Suppressor macrophage treated with lipopolysaccharide for 1 hour (primary cell): ENCODE measurements at regions not wholly inside any gene's neighbourhood (a gene's known extent, or its start where the extent isn't known, plus 50 kb on each side); places are given as distances from the start of the nearest gene placed in this dataset.
"Not testable (repeated sequence)": the region's sequence is repeated elsewhere in the genome, so short reads cannot be mapped to it uniquely, and the experiment has no call there.

Source experiments
- DNase-seq, 3 donors: peaks; one replicate each; pipeline ENCODE4 v3.0.0-alpha.2; 2020 to 2022

DNA sequence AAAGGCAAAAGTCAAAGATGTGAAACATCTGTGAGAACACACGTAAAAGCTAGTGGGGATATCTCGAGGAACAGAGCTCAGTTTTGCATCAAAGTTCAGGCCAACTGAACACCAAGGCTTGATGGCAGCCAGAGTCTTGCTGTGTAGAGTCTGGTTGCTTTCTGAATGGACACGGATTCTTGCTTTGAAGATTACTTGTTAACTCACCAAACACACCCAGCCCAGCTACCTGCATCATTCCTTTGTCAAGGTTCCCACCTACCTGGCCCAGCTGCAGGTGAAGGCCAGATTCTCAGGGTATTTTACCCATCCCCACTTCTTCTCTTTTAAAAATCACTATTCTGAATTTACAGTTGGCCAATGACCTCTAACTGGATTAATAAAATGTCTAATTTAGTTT lies 174.4 kb upstream of the PHYHIPL start:
- no peak for DNase-seq

DNA sequence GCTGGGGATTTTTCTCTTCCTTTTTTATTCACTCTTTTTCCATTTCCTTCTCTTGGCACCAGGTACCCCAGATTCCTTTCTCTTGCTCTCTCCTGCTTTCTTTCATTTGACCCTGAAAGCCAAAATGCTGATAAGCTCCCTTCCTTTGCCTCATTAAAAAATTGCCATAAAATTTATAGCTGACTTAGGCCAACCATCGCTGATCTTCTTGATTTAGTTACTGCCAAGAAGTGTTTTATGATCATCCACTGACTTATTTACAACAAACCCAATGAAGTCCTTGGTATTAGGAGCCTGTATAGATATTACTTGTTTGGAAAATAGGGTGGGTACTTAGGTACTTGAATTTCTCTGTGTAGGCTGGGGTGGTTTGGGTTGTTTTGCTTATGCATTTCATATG lies 173.2 kb upstream of the PHYHIPL start:
- DNase-seq: no peak

DNA sequence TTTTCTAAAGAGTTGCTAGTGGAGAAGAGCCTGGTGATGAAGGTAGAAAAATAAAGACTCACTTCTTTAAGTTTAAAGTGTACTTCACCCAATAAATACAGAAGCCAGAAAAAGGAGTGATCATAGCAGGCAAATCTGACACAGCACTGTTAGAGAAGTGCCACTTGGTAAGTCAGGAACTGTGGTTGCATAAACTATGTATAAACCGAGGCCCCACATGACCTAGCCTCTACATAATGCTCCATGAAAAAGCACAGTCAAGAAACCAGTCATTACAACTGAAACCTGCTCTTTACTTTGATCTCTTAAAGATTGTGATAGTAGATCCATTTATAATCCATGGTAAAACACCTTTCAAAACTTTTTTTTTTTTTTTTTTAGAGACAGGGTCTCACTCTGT lies 172.1 kb upstream of the PHYHIPL start:
- DNase-seq: no peak

DNA sequence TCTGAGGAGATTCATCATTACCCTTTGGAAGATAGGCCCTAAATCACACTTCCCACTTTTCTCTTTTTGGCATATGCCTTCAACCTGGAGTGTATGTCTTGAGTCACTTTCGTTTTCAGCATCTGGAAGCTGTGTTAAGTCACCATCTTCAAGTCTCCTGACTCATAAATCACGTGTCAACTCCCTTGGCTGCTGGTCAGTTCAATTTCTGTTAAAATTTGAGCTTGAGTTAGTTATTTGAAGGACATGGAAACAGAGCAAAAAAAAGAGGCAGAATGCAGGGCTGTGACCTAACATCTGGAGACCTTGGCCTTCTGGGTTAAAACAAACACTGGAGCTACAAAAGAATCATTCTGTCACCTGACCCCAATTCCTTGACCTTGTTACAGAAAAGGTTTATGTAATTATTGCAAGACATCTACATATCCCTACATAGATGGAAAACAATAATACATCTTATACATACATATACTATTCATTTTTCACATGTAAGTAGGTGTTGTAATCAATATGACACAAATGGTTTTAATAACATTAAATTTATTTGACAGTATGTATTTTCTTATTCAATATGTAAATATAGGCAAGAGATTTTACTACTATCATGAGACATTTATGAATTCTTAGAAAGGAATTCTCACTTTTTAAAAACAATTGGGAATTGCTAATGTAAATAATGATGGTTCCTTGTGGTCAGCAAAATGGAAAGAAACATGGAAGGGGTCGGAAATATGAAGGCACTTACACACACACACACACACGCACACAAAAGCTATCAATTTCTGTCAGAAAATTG lies 169.7 kb upstream of the PHYHIPL start:
- DNase-seq: peak in 2 of 3 donors; percentile 0 to 20

DNA sequence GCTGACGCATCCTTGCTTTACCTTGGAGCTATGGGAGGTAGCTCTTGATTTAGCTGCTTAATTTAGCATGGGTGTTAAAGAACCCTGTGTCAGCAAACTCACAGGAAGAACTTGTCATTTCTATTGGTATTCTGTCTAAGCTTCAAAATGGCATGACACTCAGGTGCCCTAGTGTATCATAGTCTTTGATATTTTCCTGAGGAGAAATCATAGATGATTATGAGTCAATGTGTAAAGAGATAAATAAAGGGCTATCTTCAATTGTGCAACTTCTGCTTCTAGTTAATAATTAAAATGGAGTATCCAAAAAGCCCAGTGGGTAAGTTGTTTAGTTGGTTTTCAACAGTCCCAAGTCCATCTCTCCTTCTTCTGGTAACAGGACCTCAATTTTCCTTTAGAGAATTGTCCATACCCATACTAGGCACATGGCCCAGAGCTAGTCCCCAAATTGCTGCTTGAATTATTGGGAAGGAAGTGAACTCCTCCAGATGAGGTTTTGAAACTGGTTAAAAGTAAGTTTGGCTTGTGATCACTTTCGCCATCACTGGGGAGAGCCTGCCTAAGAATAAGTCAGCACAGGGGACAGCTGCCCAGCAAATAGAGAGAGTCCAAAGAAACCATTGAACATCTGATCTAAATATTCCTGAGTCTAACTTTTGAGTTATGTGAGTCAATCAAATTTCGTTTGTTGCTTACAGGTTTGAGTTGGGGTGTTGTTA lies 169.0 kb upstream of the PHYHIPL start:
- peak in 1 of 3 donors; percentile 0 for DNase-seq

DNA sequence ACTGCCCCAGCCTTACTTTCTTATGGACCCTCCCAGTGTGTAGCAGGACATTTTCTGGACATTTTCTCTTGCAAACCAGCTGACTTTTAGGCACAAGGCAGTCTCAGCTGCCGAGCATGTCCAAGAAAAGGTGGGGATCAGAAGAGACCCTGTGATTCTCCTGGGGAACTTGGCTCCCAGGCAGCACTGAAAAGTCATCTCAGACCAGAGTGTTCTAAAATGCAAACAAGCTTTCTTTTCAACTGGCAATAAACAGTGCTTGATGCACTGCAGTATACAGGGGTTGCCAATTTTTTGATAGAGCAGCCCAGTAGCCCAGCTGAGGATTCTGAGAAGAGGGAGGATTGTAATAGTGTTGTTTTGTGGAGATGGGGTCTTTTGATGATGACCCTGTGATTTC lies 168.0 kb upstream of the PHYHIPL start:
- DNase-seq: no peak

DNA sequence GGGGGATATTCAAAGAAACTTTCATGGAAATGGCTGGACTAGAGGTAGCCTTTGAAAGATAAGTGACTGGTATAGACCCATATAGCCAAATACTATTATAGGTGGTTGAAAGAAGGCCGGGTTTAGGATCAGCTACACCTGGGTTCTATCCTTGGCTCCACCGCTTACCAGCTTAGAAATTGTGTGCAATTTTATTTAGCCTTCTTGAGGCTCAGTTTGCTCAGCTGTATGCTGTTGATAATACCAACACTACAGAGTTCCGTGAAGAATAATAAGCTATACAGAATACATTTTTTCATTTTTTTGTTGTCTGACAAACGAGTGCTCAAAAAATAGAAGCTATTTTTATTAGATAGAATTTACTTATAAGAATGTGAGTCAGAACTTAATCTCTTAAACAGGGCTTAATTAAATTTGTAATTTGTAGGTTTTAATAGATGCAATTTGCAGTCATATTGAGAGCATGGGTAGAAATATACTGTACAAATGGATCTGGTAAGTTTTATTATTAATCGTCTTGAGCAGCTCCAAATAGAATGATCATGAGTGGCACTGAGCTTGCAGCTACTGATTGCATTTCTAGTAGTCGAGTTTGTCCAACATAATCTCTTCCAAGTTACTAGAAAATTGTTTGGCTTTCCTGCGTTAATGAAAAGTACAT lies 164.3 kb upstream of the PHYHIPL start:
- DNase-seq: no peak

DNA sequence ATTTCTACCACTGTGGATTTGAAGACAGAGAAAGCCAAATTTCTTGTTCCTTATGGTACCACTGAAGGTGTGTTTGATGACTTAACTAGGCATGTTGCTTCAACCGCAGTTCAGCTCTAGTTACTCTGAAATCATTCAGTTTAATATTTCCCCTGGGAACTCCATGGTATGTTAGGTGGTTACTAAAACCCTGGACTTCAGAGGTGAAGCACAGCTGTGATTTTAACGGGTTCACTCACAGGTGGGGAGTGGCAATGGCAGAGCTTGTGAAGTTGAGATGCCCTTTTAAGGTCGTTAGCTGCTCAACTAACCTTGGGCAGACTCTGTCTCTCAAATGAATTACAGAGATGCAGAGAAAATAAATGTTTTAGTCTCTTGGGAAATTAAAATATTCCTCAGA lies 163.6 kb upstream of the PHYHIPL start:
- DNase-seq: no peak

DNA sequence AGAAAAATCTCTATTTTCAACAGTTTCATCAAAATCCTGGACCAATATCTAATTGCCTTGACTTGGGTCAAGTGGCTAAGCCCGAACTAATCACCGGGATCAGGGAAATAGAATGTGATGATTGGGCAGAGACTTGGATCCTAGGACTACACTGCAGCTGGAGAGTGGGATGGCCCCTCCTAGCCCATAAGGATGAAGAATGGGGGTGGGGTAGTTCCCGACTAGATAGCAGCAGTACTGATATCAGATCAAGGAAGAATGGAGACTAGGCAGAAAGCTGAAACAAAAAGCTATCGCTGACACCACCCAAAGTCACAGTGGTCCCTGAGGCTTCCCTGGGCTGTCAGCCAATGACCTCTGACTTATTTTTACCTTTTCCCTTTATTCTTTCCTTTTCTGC lies 160.4 kb upstream of the PHYHIPL start:
- DNase-seq: no peak

DNA sequence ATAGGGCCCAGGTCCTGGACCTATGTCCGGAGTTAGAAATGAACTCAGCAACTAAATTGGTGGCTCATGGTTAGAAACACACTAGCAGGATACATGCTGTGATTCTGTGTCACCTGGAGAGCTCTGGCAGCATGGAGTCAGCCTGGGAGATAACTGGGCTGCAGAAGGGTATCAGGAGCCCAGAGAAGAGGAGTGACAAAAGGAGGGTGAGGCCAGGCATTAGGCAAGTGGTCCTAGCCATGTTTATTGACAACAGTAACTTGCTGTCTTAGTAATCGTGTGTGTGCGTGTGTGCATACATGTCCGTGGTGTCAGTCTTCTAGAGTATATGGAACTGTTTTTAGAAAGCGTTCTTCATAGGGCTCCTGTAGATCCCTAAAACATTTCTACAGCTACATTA lies 157.5 kb upstream of the PHYHIPL start:
- no peak for DNase-seq

DNA sequence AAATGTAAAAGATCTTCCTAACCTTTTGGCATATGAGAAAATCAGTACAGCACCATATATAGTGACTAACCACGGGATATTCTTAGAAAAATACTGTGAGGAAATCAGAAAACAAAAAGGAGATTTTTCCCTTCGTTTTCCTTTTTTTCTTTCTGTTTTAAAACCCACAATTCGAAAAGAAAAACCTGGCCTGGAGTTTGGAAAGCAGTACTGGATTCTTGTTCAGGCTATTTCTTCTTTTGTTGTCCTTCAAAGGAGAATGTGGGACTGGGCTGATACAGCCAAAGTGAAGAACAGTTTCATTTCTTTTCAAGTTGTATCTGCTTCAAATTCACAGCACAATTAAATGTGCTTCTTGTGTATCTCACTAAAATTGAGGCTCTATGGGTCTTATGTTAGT lies 156.8 kb upstream of the PHYHIPL start:
- DNase-seq: no peak

DNA sequence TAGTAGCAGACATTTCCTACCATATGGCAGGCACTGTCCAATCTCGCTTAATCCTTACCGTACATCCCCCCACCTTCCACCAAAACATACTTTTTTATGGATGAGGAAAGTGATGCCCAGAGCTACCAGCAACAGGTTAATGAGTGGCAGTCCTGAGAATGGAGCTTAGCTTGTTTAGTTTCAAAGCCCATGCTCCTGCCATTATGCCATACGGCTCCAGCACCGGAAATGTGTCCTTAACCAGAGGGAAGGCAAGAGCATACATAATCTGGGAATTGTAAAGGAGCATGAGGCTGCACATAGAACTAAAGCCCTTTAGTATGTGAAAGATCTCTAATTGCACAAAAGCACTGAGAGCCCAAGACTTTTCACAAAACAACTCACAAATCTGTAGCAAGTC lies 155.9 kb upstream of the PHYHIPL start:
- DNase-seq: no peak

DNA sequence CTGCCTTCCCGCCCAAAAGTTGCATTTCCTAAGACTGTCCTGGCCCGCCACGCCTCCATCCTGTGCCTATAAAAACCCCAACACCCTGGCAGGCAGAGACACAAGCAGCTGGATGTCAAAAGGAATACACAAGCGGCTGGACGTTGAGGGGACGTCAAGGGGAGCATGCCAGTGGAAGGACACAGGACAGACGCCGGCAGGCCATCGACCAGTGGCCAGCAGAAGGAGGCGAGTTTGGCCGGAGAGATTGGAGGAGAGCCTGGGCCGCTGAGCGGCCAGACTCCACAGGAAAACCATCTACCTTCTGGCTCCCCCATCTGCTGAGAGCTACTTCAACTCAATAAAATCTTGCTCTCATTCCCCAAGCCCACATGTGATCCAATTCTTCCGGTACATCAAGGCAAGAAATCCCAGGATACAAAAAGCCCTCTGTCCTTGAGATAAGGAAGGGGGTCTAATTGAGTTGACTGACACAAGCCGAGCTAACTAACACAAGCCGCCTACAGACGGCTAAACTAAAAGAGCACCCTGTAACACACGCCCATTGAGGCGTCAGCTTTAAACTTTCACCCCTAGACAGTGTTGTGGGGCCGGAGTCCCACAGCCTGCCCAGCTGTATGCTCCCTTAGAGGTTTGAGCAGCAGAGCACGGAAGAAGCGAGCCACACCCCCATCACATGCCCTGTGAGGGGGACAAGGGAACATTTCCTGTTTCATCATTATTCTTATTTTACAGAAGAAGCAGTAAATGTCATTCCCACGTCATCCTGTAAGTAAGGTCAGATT lies 150.3 kb upstream of the PHYHIPL start:
- no peak for DNase-seq

DNA sequence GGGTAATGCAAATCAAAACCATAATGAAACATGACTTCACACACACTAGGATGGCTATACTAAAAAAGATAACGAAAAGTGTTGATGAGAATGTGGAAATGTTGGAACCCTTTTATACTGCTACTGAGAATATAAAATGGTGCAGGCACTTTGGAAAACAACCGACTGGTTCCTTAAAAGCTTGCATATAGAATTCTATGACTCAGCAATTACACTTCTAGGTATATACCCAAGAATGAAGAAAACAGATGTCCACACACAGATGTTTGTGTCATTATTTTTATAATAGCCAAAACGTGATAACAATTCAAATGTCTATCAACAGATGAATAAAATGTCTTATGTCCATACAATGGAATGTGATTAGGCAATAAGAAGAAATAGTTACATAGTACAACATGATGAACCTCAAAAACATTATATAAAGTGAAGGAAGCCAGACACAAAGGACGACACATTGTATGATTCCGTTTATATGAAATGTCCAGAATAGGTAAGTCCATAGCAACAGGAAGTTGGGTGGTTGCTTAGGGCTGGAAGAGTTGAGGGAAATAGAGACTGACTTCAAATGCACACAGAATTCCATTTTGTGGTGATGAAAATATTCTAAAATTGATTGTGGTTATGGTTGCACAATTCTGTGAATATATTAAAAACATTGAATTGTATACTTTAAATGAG lies 148.3 kb upstream of the PHYHIPL start:
- DNase-seq: no peak

DNA sequence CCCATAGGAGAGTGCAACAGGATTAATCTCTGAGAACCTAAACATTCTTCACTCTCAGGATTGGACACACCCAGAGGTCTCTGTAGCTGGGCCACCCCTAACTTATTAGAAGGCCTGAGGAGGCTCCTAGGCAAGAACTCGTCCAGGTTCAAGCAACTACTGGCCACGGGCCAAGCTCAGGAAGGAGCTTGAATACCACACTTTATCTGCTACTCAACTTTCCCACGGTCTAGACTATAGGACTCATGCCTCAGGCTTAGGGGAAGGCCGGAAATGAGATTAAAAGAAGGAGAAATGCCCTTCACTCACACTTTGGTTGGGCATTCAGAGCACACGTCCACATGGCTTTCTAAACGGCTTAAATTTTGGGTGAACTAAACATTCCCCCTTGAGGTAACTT lies 142.8 kb upstream of the PHYHIPL start:
- no peak for DNase-seq

DNA sequence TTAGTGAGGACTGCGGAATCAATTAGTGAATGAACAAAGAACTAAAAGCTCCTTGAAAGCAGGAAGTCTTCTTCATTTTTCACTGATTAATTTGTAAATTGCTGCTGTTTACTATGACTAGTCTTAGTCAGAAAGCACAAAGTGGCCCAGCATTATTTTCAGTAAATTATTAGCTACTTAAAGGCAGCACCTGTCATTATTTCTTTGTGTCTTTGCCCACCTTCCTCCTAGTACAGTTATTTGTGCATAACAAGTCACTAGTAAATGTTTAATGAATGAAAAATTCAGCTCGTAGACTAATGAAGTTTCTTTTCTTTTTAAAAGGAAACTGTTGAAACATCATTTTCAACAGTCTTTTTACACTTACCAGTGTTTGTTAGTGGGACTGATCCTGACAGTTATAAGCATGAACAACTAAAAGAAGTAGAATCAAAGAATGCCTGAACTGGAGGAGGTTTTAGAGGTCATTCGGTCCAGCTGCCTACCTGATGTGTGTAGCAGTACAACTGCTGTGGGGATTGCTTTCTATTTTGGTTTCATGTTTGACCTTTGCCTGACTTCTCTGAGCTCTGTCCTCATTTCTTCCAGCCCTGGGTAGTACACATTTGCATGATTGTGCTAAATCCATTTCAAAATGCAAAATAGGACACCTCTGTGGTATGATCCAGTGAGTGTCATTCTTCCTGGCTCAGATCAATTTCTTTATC lies 140.0 kb upstream of the PHYHIPL start:
- DNase-seq: no peak

DNA sequence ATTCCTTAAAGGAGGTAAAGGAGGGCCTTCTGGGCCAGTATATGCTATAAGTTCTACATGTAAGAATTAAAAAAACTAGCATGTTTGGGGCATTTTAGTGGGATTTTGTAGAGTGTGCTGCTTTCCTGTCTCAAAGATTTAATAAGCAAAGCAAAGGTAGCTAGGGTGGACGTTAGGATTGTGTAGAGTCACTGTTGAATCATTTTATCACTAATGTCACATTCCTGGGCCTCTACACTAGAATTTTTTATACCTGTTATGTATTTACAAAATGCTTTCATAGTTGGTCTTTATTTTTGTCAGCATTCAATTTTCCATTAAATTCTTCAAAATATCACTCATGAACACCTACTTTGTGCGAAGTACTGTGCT lies 139.4 kb upstream of the PHYHIPL start:
- no peak for DNase-seq

DNA sequence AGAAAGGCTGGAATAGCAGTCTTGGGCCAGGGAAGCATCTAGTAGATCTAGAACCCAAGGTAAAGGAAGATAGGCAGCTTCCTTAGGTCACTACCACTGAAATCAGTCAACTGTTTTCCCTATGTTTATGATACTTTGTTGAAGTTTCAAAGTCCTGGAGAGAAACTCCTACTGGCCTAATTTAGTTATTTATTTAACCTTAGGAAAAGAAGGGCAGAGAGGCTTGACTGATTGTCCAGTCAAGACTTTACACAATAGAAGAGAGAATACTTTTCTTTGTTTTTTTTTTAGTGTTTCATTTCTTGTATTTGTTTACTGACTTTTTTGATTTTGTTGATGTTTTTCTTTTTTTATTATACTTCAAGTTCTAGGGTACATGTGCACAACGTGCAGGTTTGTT lies 138.9 kb upstream of the PHYHIPL start:
- DNase-seq: no peak

DNA sequence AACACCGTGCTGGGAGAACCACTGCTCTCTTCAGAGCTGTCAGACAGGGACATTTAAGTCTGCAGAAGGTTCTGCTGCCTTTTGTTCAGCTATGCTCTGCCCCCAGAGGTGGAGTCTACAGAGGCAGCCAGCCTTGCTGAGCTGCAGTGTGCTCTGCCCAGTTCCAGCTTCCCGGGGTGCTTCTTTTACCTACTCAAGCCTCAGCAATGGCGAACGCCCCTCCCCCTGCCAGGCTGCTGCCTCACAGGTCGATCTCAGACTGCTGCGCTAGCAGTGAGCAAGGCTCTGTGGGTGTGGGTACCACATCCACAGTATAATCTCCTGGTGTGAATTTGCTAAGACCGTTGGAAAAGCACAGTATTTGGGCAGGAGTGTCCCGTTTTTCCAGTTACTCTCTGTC lies 133.1 kb upstream of the PHYHIPL start:
- DNase-seq: not testable (repeated sequence)

DNA sequence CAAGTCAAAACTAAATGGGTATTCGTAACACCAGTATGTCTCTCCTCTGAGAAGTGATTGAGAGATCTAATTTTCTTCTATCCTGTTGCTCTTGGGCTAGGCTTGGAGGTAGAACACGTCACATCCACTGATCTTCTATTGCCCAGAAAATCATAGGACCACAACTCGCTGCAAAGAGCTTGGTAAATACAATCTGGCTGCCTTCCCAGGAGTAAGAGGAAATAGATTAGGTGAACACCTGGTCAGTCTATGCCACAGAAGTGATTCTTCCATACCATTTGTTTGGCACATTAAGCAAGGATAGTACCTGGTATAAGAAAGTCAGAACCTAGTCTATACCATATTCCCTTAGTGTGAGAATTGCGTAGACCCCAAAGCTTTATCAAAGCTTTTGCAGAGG lies 129.3 kb upstream of the PHYHIPL start:
- no peak for DNase-seq

DNA sequence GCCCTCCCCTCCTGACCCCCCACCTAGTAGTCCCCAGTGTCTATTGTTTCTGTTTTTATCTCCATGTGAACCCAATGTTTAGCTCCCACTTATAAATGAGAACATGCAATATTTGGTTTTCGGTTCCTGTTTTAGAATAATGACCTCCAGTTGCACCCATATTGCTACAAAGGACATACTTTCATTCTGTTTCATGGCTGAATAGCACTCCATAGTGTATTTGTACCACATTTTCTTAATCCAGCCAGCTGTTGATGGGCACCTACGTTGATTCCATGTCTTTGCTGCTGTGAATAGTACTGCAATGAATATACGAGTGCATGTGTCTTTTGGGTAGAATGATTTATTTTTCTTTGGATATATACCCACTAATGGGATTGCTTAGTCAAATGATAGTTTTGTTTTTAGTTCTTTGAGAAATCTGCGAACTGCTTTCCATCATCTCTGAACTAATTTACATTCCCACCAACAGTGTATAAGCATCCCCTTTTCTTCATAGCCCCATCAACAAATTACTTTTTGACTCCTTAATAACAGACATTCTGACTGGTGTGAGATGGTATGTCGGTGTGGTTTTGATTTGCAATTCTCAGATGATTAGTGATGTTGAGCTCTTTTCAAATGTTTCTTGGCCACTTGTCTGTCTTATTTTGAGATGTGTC lies 128.4 kb upstream of the PHYHIPL start:
- no peak for DNase-seq
